Anterior cingulate cortex (tissue), 58 donors: ENCODE measurements at regions not wholly inside any gene's neighbourhood (a gene's known extent, or its start where the extent isn't known, plus 50 kb on each side); places are given as distances from the start of the nearest gene placed in this dataset.
A peak's percentile ranks its signal among the peaks of the same experiment; 100 is the strongest.

Experiments used
- DNase-seq, 58 donors: peaks; one replicate each; lab custom pipeline; 2025; lab: John Stamatoyannopoulos, UW

DNA sequence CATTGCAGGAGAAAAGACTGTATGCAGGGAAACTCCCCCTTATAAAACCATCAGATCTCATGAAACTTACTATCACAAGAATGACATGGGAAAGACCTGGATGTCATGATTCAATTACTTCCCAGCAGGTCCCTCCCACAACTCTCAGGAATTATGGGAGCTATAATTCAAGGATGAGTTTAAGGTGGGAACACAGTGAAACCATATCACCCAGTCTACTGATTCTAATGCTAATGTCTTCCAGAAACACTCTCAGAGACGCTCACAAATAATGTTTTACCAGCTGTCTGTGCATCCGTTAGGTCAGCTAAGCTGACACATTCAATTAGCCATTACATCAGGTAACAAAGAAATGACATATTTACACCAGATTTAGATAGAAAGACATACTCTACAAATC, 637.9 kb downstream of the NLGN4Y start:
- DNase-seq: no peak

DNA sequence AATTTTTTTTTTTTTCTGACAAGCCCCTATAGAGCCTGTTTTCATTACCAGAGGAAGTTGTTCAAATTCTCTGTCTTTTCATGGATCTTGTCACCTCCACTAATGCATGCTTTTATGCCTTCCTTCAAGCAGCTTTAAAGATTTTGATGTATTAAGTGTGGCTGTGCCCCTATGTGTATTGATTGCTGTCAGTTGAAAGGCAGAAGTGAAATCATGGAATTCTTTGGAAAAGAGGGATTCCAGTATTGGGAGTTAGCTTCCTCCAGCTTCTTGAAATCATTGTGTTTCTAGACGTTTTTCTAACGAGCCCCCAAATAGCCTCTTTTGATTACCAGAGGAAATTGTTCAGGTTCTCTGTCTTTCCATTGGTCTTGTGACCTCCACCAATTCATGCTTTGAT, 655.6 kb downstream of the NLGN4Y start:
- DNase-seq: no peak

DNA sequence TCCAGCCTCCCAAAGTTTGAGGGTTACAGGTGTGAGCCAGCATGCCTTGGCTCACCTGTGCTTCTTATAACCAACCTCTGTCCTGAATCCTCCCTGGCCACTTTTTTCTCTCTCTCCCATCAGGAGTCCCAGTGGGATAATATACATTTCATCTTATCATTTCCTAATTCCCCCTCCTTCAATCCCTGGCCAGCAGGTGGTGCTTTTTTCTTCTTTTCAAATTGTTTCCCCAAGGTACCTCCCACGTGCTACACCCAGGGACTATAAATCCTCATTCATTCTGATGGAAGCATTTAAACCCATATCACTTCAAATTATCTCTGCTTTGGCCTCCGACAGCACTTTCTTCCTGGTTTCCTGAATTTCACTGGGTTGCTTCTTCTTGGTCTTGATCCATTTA, 704.7 kb downstream of the NLGN4Y start:
- DNase-seq: no peak

GRCh38 chrY:15239596-15240132, 715.3 kb downstream of the NLGN4Y start:
- DNase-seq: no peak

GRCh38 chrY:15259286-15259685, 735.0 kb downstream of the NLGN4Y start:
- no peak for DNase-seq

DNA sequence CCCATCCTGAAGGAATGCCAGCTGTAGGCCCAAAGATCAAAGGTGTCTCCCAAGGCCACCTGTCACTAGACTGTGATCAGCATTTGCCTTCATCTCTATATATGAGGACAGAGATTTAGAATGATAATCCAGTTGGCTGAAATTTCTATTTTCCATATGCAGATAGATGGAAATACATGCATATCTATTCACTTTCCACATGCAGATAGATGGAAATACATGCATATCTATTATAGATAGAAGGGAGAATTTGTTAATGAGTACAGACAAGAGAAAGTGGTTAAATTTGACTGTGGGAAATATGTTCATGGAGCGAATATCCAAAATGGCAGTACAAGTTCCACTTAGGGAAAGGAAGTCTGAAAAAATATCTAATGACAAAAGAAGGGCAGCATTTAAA, 762.2 kb downstream of the NLGN4Y start:
- no peak for DNase-seq

DNA sequence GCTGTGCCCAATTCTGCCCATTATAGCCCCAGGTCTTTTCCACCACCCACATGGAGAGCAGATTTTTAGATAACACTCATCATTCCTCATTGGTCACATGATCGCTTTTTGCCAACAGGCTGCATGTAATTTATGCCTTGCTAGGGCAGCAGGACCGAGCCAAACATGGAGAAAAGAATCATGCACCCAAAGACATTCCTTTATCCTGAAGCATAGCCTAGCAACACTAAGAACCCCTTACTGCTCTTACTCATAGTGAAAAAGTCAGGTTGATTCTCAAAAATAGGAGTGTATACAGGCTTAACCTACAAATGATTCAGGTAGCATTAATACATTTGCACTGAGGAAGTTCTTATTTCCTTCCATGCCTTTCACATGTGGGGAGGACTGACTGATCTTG, 765.5 kb downstream of the NLGN4Y start:
- no peak for DNase-seq

GRCh38 chrY:15292881-15293280, 768.6 kb downstream of the NLGN4Y start:
- no peak for DNase-seq

DNA sequence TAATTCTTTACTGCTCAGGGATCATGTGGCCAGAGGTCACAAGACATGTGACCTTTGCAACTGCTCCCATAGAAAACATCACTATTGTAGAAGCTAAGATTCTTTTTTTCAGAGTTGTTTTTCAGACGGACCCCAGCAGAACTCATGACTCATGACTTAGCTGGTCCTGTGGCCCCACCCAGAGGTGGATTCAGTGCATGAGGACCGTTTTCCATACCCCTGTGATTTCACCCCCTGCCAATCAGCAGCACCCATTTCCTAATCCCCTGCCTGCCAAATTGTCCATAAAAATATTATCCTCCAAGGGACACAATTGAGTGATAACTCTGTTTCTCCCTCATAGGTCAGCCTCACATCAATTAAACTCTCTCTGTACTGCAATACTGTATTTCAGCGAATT, 777.5 kb downstream of the NLGN4Y start:
- DNase-seq: no peak

GRCh38 chrY:15312166-15312565, 787.8 kb downstream of the NLGN4Y start:
- DNase-seq: no peak

- DNase-seq: no peak
These were observed 799.9 kb downstream of the NLGN4Y start for GRCh38 chrY:15324189-15324588.

DNA sequence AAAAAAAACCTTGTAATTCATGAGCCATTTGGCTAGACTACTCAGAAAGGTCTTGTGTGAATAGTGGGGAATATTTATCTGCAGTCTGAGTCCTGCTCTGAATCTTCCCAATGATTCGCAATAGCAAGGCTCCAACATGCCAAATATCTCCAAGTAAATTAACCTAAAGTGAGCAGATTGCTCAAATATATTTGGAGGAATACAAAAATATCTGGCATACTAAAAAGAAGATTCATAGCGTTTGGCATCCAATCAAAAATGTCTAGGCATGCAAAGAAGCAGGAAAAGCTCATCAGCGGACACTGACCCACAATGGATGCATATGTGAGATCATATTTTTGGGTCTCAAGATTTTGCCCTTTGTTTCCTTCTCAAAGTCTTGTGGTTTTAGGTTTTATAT, 800.9 kb downstream of the NLGN4Y start:
- no peak for DNase-seq

- DNase-seq: peak in 1 of 58 donors; percentile 0
These were observed 802.3 kb downstream of the NLGN4Y start for GRCh38 chrY:15326673-15327072.

GRCh38 chrY:15328848-15329247, 804.5 kb downstream of the NLGN4Y start:
- peak in 16 of 58 donors; percentile 0 to 24 (median 0) for DNase-seq

- DNase-seq: no peak
These were observed 819.2 kb downstream of the NLGN4Y start for GRCh38 chrY:15343522-15343921.

GRCh38 chrY:15345471-15346155, 821.3 kb downstream of the NLGN4Y start:
- DNase-seq: no peak

- no peak for DNase-seq
These were observed 825.0 kb downstream of the NLGN4Y start for GRCh38 chrY:15349351-15349750.

GRCh38 chrY:15355321-15355720, 831.0 kb downstream of the NLGN4Y start:
- DNase-seq: no peak

GRCh38 chrY:15360471-15360870, 836.1 kb downstream of the NLGN4Y start:
- no peak for DNase-seq

GRCh38 chrY:15364996-15365395, 840.7 kb downstream of the NLGN4Y start:
- peak in 1 of 58 donors; percentile 0 for DNase-seq

DNA sequence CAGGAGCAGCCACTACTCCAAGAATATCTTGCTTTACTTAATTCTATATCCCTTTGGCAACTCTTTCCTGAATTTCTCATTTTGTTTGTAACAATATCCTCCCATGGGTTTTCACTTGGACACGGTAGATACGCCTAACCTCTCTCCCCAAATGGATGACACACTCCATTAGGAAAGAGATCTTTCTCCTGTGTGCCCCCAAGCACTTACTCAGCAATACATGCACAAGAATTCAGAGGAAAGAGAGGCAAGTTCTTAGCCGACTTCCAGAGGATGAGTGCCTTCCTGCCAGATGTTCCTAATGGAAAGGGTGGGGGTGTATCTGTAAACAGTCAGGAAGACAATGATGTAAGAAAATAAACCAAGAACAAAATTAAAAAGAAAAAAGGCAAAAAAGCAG, 844.5 kb downstream of the NLGN4Y start:
- no peak for DNase-seq

GRCh38 chrY:15385178-15385577, 860.8 kb downstream of the NLGN4Y start:
- DNase-seq: no peak
